GM23248 (cell line): ENCODE measurements at regions not wholly inside any gene's neighbourhood (a gene's known extent, or its start where the extent isn't known, plus 50 kb on each side); places are given as distances from the start of the nearest gene placed in this dataset.

Experiments
- EZH2 ChIP-seq: fragments of 200-600 bp; sonication (generic); IDR thresholded peaks from 2 replicates; pipeline ENCODE4 v1.6.1; 2018; ENCODE audit warnings: antibody characterized with exemption, mild to moderate bottlenecking; ENCODE audit not compliant: insufficient read depth, poor library complexity, severe bottlenecking
- EZH2phosphoT487 ChIP-seq: fragments of 200-600 bp; sonication (generic); IDR thresholded peaks from 2 replicates; pipeline ENCODE4 v1.6.1; 2018; ENCODE audit warnings: antibody characterized with exemption, moderate library complexity, mild to moderate bottlenecking, low read depth; ENCODE audit not compliant: insufficient read depth

- no peak for TF ChIP-seq EZH2
- TF ChIP-seq EZH2phosphoT487, result no peak
These were observed 193.0 kb upstream of the PPP3CA start for GRCh38 chr4:101540336-101540735.
